MM.1S (cell line): ENCODE measurements at regions not wholly inside any gene's neighbourhood (a gene's known extent, or its start where the extent isn't known, plus 50 kb on each side); places are given as distances from the start of the nearest gene placed in this dataset.

ENCODE experiments used
- EZH2 ChIP-seq: fragments of 300-600 bp; sonication (generic); optimal IDR thresholded peaks from 2 replicates; pipeline ENCODE3; 2017; ENCODE audit warnings: low read depth, mild to moderate bottlenecking, antibody characterized with exemption, low read length, mixed read lengths
- TF ChIP-seq, protein P1 (sequence below): fragments of 300-600 bp; sonication (generic); IDR thresholded peaks from 2 replicates; pipeline ENCODE4 v1.5.1; 2016; ENCODE audit warnings: antibody characterized with exemption, low read length, mixed read lengths

DNA sequence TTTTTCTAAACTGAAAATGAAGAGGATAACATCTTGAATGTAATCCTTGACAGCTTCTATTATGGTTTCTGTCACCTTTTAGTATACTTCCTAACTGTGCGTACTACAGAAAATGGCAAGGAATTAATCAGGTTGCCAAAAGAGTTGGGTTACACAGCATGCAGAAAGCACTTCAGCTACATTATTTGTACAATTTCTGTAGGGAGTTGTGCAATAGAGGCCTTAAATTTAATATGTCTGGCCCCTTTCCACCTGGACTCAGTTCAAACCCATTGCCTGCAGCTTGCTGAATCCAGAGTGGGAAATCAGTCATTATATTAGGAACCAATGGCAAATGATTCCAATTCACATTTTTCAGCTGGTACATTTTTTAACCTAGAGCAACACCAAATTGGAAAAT lies 549.7 kb downstream of the CSNK1G3 start:
- TF ChIP-seq, protein P1, sequence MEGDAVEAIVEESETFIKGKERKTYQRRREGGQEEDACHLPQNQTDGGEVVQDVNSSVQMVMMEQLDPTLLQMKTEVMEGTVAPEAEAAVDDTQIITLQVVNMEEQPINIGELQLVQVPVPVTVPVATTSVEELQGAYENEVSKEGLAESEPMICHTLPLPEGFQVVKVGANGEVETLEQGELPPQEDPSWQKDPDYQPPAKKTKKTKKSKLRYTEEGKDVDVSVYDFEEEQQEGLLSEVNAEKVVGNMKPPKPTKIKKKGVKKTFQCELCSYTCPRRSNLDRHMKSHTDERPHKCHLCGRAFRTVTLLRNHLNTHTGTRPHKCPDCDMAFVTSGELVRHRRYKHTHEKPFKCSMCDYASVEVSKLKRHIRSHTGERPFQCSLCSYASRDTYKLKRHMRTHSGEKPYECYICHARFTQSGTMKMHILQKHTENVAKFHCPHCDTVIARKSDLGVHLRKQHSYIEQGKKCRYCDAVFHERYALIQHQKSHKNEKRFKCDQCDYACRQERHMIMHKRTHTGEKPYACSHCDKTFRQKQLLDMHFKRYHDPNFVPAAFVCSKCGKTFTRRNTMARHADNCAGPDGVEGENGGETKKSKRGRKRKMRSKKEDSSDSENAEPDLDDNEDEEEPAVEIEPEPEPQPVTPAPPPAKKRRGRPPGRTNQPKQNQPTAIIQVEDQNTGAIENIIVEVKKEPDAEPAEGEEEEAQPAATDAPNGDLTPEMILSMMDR, result no peak
- TF ChIP-seq EZH2, result no peak
